CD4-positive, alpha-beta T cell treated with Interferon gamma for 1 hour (primary cell): ENCODE measurements at regions not wholly inside any gene's neighbourhood (a gene's known extent, or its start where the extent isn't known, plus 50 kb on each side); places are given as distances from the start of the nearest gene placed in this dataset.

Experiments
- DNase-seq: peaks from one replicate; pipeline ENCODE4 v3.0.0-alpha.2; 2020

- DNase-seq: no peak
Measured at GRCh38 chr2:9774266-9774665, 69.0 kb upstream of the TAF1B start.

- DNase-seq: no peak
Measured at GRCh38 chr2:9775351-9775750, 67.9 kb upstream of the TAF1B start.

DNA sequence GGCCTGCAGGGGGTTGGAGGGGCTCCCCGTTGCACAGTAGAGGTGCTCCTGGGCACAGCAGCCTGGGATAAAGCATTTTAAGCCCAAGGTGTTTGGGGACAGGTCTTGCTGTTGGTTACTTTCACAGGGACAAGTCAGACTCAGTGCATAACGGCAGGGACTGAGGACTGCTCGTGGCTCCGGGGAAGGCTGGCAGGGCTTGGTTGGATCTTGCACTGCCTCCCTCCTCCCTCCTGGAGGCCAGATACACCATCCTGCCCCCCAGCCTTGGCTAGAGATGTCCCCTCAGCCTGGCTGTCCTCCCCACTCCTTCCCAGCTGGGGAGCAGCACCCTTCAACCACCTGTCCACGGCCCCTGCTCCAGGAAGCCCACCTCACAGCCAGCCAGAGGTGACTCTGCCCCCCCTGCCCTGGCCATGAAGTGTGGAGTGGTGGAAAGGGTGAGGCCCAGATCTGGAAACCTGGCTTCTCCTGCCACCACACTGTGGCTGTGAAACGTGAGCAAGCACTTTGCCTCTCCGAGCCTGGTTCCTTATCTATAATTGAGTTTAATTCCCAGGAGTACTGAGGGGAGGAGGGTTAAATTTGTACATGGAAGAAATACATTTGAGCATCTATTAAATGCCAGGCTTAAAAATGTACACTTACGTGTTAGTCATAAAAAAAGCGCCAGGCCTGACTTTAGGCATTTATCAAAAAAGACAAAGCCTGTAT, 67.1 kb upstream of the TAF1B start:
- no peak for DNase-seq

DNA sequence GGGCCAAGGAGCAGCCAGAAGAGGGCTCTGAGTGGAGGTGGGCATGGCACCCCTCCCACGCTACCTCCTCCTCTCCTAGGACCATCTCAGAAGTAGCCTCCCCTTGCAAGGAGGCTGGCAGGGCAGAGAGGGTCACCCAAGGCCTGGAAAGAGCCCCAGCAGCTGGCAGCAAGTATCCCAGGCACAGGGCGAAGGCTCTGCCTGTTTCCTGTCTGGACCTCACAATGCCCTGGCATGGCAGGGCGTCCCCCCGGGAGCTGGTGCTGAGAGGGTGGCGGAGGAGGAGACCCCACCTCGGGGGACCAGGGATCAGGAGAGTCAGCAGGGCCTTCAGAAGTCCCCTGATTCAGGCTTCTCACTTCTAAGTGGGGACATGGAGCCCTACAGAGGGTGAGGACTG, 66.2 kb upstream of the TAF1B start:
- DNase-seq: no peak

- no peak for DNase-seq
Measured at GRCh38 chr2:9778012-9778411, 65.3 kb upstream of the TAF1B start.

- no peak for DNase-seq
Measured at GRCh38 chr2:9778471-9779316, 64.6 kb upstream of the TAF1B start.

DNA sequence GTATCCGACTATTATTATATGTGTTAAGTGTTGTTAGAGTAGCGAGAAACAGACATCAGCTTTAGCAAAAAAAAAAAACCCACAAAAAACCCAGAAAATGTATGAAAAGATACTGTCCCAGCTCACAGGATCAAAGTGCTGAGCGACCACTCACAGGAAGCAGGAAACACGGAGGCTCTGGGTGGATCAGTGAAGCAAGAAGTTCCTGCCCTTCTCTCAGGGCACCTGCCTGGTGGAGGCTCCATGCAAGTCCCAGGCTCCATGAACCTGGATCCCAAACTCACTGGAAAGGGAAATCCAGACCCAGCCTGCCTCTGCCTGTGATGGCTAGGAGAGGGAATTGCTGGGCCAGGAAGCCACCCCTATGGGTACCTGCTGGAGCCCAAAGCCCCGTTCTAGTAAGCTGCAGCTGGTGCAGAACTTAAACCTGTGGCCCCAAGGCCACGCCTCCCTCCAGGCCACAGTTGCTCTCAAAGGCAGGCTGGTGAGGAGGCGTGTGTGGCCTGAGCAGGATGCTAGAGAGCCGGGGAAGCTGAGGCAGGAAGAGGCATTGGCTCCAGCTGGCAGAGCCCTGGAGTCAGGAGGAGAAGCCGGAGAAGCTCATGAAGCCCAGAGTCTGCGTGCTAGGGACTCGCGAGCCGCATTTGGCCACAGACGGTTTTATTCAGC, 63.5 kb upstream of the TAF1B start:
- no peak for DNase-seq

- peak; percentile 22 for DNase-seq
Measured at GRCh38 chr2:9780368-9781130, 62.7 kb upstream of the TAF1B start.

DNA sequence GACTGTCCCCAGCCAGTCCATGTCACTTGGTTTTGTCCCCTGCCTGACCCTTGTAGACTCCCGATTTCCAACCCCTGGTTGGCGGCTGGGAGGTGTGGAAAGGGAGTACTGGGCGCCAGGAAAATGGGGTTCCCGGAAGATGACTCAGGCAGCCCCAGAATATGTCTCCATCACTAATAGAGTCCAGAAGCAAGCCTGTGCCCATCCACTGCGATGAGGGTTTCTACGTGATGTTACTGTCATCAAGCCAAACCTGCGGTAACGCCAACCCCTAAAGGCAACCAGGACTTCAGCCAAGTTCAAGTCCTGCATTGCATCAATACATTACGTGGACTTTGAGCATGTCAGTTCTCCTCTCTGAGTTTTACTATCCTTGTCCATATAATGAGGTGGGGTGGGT, 62.0 kb upstream of the TAF1B start:
- no peak for DNase-seq

- DNase-seq: peak; percentile 84
Measured at GRCh38 chr2:9782197-9782719, 61.0 kb upstream of the TAF1B start.

GRCh38 chr2:9789371-9789770, 53.9 kb upstream of the TAF1B start:
- no peak for DNase-seq

DNA sequence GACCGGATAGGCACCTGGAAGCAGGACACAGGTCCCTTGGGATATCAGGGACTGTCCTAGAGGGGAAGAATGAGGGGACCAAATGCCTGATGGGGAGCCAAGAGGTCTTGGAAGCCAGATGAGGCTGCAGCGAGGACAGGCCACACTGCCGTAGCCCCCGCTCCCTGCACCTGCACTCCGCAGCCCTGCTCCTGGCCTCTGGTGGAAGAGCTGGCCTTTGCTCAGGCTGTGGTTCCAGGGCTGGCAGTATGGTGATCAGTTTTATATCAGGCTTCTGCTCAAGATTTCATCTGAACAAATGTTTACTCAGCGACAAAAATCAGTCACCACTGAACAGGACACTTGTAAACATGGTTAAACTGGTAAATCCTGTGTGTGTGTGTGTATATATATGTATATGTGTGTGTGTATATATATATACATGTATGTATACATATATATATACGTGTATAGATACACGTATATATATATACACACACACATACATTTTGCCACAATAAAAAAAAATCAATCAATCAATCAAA, 52.5 kb upstream of the TAF1B start:
- no peak for DNase-seq

DNA sequence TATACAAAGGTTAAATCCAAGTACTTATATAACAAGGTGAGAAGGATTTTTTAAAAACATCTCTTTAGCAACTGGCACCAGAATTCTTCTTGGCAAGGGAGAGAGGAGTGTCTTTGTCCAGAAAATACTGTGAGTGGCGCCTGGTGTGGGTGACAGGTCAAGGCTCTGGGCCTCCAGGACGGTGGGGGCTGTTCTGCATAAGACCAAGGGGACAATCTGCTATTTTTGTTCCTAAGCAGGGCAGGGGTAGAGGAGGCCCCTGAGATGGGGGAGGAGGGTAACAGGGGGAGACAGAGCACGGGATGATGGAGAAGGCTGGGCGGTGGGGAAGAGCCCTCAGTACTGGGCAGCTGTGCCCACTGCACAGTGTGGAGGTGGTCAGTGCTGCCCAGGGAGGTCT, 51.6 kb upstream of the TAF1B start:
- DNase-seq: no peak

GRCh38 chr2:9793156-9793917, 49.9 kb upstream of the TAF1B start:
- no peak for DNase-seq
